WTC11 (cell line): ENCODE measurements at regions not wholly inside any gene's neighbourhood (a gene's known extent, or its start where the extent isn't known, plus 50 kb on each side); places are given as distances from the start of the nearest gene placed in this dataset.

ENCODE experiments used
- ATAC-seq: fragments of 200-7000 bp; cut with Tn5 transposase; 2 replicates; pipeline ENCODE4 v1.10.0; 2021; ENCODE audit warnings: mild to moderate bottlenecking, moderate library complexity
- CTCF ChIA-PET: fragments of 300-600 bp; sonication (Branson Sonifier 250); formaldehyde crosslinking; loops from one replicate; lab custom pipeline; 2021; ENCODE audit warnings: antibody characterized with exemption; lab: Charles Lee
- POLR2A ChIA-PET: fragments of 350-600 bp; sonication (Branson Sonifier 250); formaldehyde crosslinking; loops from one replicate; lab custom pipeline; 2021; ENCODE audit warnings: antibody characterized with exemption; lab: Charles Lee
- DNase-seq: peaks from one replicate; pipeline ENCODE4 v3.0.0; 2021; ENCODE audit warnings: low spot score
- H3K27ac Mint-ChIP-seq: 2 replicates; pipeline ENCODE4 v1.8.0; 2021; ENCODE audit warnings: mixed read lengths
- H3K27me3 Mint-ChIP-seq: 2 replicates; pipeline ENCODE4 v1.8.0; 2021; ENCODE audit warnings: low read depth, mild to moderate bottlenecking, moderate library complexity, mixed read lengths
- H3K36me3 Mint-ChIP-seq: 2 replicates; pipeline ENCODE4 v1.8.0; 2021; ENCODE audit warnings: mixed read lengths
- H3K4me1 Mint-ChIP-seq: 2 replicates; pipeline ENCODE4 v1.8.0; 2022; ENCODE audit warnings: mixed read lengths
- H3K4me3 Mint-ChIP-seq: 2 replicates; pipeline ENCODE4 v1.8.0; 2021; ENCODE audit warnings: mild to moderate bottlenecking, moderate library complexity, mixed read lengths
- H3K9me3 Mint-ChIP-seq: 2 replicates; pipeline ENCODE4 v1.8.0; 2021; ENCODE audit warnings: mixed read lengths
- ATF2 ChIP-seq: sonication (generic); formaldehyde crosslinking; IDR thresholded peaks from 2 replicates; pipeline ENCODE4 v1.8.1; 2022; ENCODE audit warnings: low read depth, missing genetic modification reagents, borderline replicate concordance
- ATF6 ChIP-seq: sonication (generic); formaldehyde crosslinking; IDR thresholded peaks from 2 replicates; pipeline ENCODE4 v1.8.1; 2023; ENCODE audit warnings: mild to moderate bottlenecking, missing genetic modification reagents
- CBFB ChIP-seq: sonication (generic); formaldehyde crosslinking; IDR thresholded peaks from 2 replicates; pipeline ENCODE4 v1.8.1; 2022; ENCODE audit warnings: mild to moderate bottlenecking, low read depth, missing genetic modification reagents
- CDX4 ChIP-seq: fragments of 250-450 bp; sonication (Bioruptor Pico); IDR thresholded peaks from 2 replicates; pipeline ENCODE4 v1.9.0; 2021; ENCODE audit warnings: moderate library complexity, mild to moderate bottlenecking, inconsistent platforms, borderline replicate concordance
- CTCF ChIP-seq: fragments of 200-600 bp; IDR thresholded peaks from 2 replicates; pipeline ENCODE4 v1.8.0; 2022; ENCODE audit warnings: antibody characterized with exemption
- E2F4 ChIP-seq: sonication (generic); formaldehyde crosslinking; IDR thresholded peaks from 2 replicates; pipeline ENCODE4 v1.8.1; 2022; ENCODE audit warnings: low read depth, mild to moderate bottlenecking, moderate library complexity, missing genetic modification reagents, borderline replicate concordance
- EMX1 ChIP-seq: fragments of 250-450 bp; sonication (Bioruptor Pico); IDR thresholded peaks from 2 replicates; pipeline ENCODE4 v1.8.0; 2021; ENCODE audit warnings: mild to moderate bottlenecking
- ETV6 ChIP-seq: sonication (generic); formaldehyde crosslinking; IDR thresholded peaks from 2 replicates; pipeline ENCODE4 v1.8.1; 2022; ENCODE audit warnings: mild to moderate bottlenecking, missing genetic modification reagents
- FOXP4 ChIP-seq: sonication (generic); formaldehyde crosslinking; IDR thresholded peaks from 2 replicates; pipeline ENCODE4 v1.8.0; 2022; ENCODE audit warnings: mild to moderate bottlenecking, missing genetic modification reagents
- KAT7 ChIP-seq: sonication (generic); formaldehyde crosslinking; IDR thresholded peaks from 2 replicates; pipeline ENCODE4 v1.8.1; 2023; ENCODE audit warnings: missing genetic modification reagents, mild to moderate bottlenecking, borderline replicate concordance
- MLX ChIP-seq: sonication (generic); formaldehyde crosslinking; IDR thresholded peaks from 2 replicates; pipeline ENCODE4 v1.8.1; 2023; ENCODE audit warnings: mild to moderate bottlenecking, missing genetic modification reagents, moderate library complexity
- NFATC4 ChIP-seq: fragments of 250-450 bp; sonication (Bioruptor Pico); IDR thresholded peaks from 2 replicates; pipeline ENCODE4 v1.9.0; 2021; ENCODE audit warnings: mild to moderate bottlenecking
- NR2C2 ChIP-seq: sonication (generic); formaldehyde crosslinking; IDR thresholded peaks from 2 replicates; pipeline ENCODE4 v1.8.0; 2022; ENCODE audit warnings: mild to moderate bottlenecking, missing genetic modification reagents
- SP1 ChIP-seq: sonication (generic); formaldehyde crosslinking; conservative IDR thresholded peaks from 2 replicates; pipeline ENCODE4 v1.8.1; 2022; ENCODE audit warnings: missing genetic modification reagents
- TCF7 ChIP-seq: sonication (generic); formaldehyde crosslinking; IDR thresholded peaks from 2 replicates; pipeline ENCODE4 v1.8.0; 2022; ENCODE audit warnings: mild to moderate bottlenecking, low read depth, missing genetic modification reagents, moderate library complexity
- USF1 ChIP-seq: sonication (generic); formaldehyde crosslinking; IDR thresholded peaks from 2 replicates; pipeline ENCODE4 v1.8.0; 2022; ENCODE audit warnings: mild to moderate bottlenecking, missing genetic modification reagents
- ZNF423 ChIP-seq: fragments of 250-450 bp; sonication (Bioruptor Pico); IDR thresholded peaks from 2 replicates; pipeline ENCODE4 v2.1.2; 2022; ENCODE audit warnings: mild to moderate bottlenecking, moderate library complexity

GRCh38 chr14:42023452-42023851 lies 416.8 kb downstream of the LRFN5 start (continued):
- TF ChIP-seq E2F4 (CRISPR knock-in tag) (no peak), TCF7 (CRISPR knock-in tag) (no peak), MLX (CRISPR knock-in tag) (no peak), ATF2 (CRISPR knock-in tag) (no peak), CDX4 (CRISPR knock-in tag) (no peak), ZNF423 (no peak)

- ChIA-PET POLR2A (no interaction called here), CTCF (no interaction called here)
- H3K27me3 Mint-ChIP-seq: peaks cover 3% of the 10 kb centered on the region; the same call in 1 of the 2 replicates
- H3K9me3 Mint-ChIP-seq: no peaks in the 10 kb centered on the region
- ATAC-seq (no peak), DNase-seq (no peak)
- no peak overlapping the region for H3K27ac Mint-ChIP-seq
- no peak for TF ChIP-seq ATF2 (CRISPR knock-in tag)
- TF ChIP-seq USF1: no peak
- TF ChIP-seq NR2C2 (CRISPR knock-in tag): no peak
- no peak for TF ChIP-seq CBFB (CRISPR knock-in tag)
- TF ChIP-seq KAT7 (CRISPR knock-in tag): no peak
- no peaks in the 10 kb centered on the region for H3K4me1 Mint-ChIP-seq
- no peak overlapping the region for H3K4me3 Mint-ChIP-seq
- H3K36me3 Mint-ChIP-seq: no peaks in the 10 kb centered on the region
These were observed 407.6 kb downstream of the LRFN5 start for GRCh38 chr14:42014301-42014700.

- POLR2A ChIA-PET: no interaction called here
- no peak for TF ChIP-seq CTCF
- no peak for TF ChIP-seq ATF6
- no peak for TF ChIP-seq NFATC4
- TF ChIP-seq SP1 (CRISPR knock-in tag): no peak
- TF ChIP-seq EMX1 (CRISPR knock-in tag): no peak
- no peak for TF ChIP-seq ETV6
- no peak for TF ChIP-seq FOXP4 (CRISPR knock-in tag)
- ATAC-seq (no peak), DNase-seq (no peak)
- H3K27ac Mint-ChIP-seq: no peak overlapping the region
- peaks cover 3% of the 10 kb centered on the region; the same call in 1 of the 2 replicates for H3K27me3 Mint-ChIP-seq
- H3K4me3 Mint-ChIP-seq: no peak overlapping the region
- H3K9me3 Mint-ChIP-seq: no peaks in the 10 kb centered on the region
- H3K4me1 Mint-ChIP-seq: no peaks in the 10 kb centered on the region
- H3K36me3 Mint-ChIP-seq: no peaks in the 10 kb centered on the region
- CTCF ChIA-PET: no interaction called here
These were observed 406.9 kb downstream of the LRFN5 start for GRCh38 chr14:42013559-42013958.
